GM10266 (cell line): ENCODE measurements at regions not wholly inside any gene's neighbourhood (a gene's known extent, or its start where the extent isn't known, plus 50 kb on each side); places are given as distances from the start of the nearest gene placed in this dataset.

ENCODE experiments used
- DNase-seq: peaks from one replicate; pipeline ENCODE4 v3.0.0; 2012; ENCODE audit errors: extremely low spot score
- CTCF ChIP-seq: IDR thresholded peaks from 2 replicates; pipeline ENCODE4 v1.5.1; 2012; ENCODE audit warnings: mild to moderate bottlenecking, low read depth; ENCODE audit not compliant: control insufficient read depth, insufficient read depth; ENCODE audit errors: missing control alignments

- no peak for TF ChIP-seq CTCF
- DNase-seq = no peak
Observed at GRCh38 chr2:13576406-13577036, 859.8 kb downstream of the TRIB2 start.

DNA sequence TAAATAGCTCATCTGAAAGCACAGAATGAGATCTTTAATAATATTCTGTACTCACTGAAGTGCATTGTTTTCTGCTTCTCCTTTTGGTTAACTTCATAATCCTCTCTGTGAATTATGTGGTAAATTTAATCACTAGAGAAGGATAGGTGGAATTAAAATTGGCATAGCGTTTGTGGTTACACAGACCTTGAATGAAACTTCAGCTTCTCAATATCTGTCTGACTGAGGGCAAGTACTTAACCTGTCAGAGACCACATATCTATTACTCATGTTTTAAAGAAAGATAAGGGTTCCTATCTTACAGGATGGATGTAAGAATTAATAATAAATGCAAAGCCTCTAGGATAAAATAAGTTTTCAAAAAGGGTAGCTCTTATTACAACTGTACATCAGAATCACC lies 861.8 kb downstream of the TRIB2 start:
- DNase-seq = no peak
- no peak for TF ChIP-seq CTCF

GRCh38 chr2:13581471-13581870 lies 864.7 kb downstream of the TRIB2 start:
- no peak for TF ChIP-seq CTCF
- no peak for DNase-seq

- DNase-seq = no peak
- TF ChIP-seq CTCF = no peak
Observed at GRCh38 chr2:13583609-13584008, 866.9 kb downstream of the TRIB2 start.

DNA sequence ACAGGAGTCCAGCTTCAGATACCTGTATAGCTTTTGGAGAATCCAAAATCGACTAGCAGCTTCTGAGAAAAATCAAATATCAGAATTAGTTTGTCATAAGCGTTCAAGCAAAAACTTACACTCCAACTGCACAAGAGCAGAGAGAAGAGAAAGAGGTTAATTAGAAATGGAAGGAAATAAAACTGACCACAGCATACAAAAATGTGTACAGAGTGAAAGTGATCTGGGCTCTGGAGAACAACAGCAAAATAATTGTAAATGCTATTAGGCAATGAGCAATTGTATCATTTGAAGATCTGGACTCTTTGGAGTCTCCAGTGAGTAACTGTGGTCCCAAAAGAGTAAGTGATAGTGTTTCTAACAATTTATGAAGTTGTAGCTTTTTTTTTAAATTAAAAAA lies 867.3 kb downstream of the TRIB2 start:
- no peak for TF ChIP-seq CTCF
- no peak for DNase-seq

GRCh38 chr2:13585732-13586131 lies 869.0 kb downstream of the TRIB2 start:
- TF ChIP-seq CTCF = no peak
- DNase-seq = no peak

GRCh38 chr2:13596233-13596632 lies 879.5 kb downstream of the TRIB2 start:
- no peak for DNase-seq
- no peak for TF ChIP-seq CTCF
